Posterior vena cava (tissue), 2 donors: ENCODE measurements at regions not wholly inside any gene's neighbourhood (a gene's known extent, or its start where the extent isn't known, plus 50 kb on each side); places are given as distances from the start of the nearest gene placed in this dataset.
"Not testable (repeated sequence)": the region's sequence is repeated elsewhere in the genome, so short reads cannot be mapped to it uniquely, and the experiment has no call there.

Experiments used
- DNase-seq: peaks from one replicate; pipeline ENCODE4 v3.0.0-alpha.2; 2020; ENCODE audit warnings: low spot score
- intact Hi-C, 2 donors: fragments of 100-400 bp; cut with DNase I; formaldehyde crosslinking; loops; one replicate each; pipeline versions ENCODE4 v1.14.1 to v1.14.2; 2022 to 2023
- donor health status: DM: yes; HTN: yes; CAD: no.
- donor health status: DM: yes; HTN: yes; CAD: no.

DNA sequence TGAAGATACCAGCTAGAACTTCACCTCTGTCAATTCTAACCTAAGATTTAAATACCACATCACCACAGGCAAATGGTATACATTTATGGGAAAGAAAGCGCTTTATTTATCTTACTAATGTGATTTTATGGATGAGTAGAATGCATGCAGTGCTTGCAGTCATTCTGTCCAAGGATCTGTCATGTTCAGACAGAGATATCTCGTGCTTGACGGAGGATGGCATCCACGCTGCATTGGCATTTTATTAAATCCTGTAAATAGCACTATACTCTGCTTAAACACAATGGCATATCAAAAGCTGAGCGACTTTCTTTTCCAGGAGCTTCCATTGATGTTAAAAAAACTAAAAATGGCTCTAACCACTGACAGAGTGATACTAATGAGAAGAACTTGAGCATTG is 133.7 kb upstream of the CAV2 start:
- intact Hi-C loops: no loop called here
- no peak for DNase-seq

DNA sequence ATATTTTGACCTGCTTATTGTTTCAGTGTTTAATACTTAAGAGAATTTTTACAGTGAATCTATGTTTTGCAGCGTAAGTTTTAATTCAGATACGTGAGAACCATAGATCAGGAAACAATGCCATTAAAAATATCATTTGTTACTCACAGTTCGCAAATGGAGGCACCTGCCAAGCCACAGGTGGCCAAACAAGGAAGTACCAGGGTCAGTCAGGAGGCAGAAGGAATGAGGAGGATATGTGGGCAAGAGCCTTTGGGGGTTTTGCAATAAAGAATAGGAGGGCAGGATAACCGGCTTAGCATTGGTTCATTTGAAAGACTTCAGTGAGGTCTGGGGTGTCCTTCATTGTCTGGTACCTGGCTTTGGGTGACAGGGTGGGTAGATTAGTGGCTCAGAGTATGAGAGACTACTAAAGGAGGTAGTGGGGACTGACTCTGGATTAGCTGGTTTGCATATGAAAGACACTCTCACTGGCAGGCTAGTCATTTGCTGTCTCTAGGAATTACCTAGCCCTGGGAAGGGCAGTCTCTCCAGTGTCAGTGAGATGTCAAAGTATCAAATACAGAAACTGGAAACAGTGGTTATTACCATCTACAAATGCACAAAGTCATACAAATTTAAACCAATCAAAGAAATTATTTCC is 132.2 kb upstream of the CAV2 start:
- no peak for DNase-seq
- intact Hi-C loops: no loop called here

DNA sequence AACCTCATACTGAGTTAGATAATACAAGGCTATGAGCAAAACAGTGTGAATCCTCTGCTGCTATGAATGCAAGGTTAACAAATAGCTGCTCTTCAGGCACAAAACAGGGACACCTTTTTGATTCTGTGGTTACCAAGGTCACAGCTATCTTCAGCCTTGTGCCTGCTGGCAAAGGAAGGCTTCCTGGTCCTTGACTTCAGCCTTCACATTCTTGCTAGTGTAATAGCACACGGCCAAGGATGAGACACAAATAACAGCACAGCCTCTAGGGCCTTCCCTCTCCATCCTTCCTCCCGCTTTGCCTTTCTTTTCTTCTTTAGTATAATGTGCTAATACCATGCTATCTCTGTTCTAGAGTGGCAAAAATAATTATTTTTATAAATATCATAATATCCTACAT is 130.6 kb upstream of the CAV2 start:
- no peak for DNase-seq
- intact Hi-C loops: no loop called here

DNA sequence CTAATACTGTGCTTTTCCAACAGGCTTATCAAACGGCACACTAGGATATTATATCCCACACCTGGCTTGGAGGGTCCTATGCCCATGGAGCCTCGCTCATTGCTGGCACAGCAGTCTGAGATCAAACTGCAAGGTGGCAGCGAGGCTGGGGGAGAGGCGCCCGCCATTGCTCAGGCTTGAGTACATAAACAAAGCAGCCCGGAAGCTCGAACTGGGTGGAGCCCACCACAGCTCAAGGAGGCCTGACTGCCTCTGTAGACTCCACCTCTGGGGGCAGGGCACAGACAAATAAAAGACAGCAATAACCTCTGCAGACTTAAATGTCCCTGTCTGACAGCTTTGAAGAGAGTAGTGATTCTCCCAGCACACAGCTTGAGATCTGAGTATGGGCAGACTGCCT is 128.0 kb upstream of the CAV2 start:
- DNase-seq, intact Hi-C loops: not testable (repeated sequence)

DNA sequence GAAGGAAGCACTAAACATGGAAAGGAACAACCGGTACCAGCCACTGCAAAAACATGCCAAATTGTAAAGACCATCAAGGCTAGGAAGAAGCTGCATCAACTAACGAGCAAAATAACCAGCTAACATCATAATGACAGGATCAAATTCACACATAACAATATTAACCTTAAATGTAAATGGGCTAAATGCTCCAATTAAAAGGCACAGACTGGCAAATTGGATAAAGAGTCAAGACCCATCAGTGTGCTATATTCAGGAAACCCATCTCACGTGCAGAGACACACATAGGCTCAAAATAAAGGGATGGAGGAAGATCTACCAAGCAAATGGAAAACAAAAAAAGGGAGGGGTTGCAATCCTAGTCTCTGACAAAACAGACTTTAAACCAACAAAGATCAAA is 126.3 kb upstream of the CAV2 start:
- intact Hi-C loops, DNase-seq: not testable (repeated sequence)

DNA sequence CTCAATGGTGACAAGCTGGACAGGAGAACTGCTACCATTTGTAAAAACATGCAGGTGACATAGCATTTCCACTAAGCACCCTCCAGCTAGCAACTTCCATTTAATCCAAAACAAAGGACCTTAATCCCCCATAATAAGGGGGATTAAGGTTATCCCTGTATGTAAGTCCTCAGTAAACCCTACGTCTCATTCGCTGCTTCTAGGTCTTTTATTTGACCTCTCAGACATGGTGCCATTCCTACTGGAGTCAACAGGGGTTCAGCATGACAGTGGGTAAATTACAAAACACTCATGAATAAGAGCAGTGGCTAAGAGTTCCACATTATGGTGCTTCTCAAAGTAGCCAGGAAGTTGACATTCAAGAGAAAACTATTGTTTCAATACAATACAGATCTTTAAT is 121.8 kb upstream of the CAV2 start:
- no peak for DNase-seq
- intact Hi-C loops: no loop called here

DNA sequence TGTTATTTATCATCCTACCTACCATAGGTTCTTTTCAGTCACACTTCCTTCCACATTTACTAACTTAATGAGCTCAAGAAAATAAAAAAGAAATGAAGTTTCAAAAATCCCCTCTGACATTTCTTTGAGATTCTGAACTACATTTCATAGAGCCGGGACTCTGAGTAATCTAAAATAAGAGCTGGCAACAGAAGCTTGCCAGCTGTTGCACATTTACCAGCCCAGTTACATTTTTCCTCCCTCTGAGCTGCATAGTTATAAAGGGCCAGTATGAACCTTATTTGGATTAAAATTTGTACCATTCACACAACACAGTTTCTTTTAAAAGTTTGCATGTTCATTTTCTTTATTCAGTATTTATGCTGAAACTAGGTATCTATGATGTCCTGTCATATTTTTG is 119.5 kb upstream of the CAV2 start:
- no peak for DNase-seq
- intact Hi-C loops: no loop called here

DNA sequence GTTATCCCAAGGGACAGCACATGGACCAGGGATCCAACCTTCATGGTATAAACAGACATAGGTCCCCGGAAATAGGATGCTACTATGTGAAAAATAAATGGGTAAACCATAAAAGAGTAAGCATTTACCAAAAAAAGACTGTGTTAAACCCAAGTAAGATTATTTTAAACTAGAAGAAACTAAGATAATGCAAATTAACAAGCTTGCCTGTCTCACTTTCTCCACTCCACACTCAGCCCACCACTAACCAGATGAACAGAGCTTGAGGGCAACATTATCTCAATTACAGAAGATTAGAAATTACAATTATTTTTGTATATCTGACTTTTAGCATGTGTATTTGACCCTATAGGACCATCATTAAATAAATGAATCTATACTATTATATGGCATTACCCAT is 117.2 kb upstream of the CAV2 start:
- intact Hi-C loops: no loop called here
- no peak for DNase-seq

DNA sequence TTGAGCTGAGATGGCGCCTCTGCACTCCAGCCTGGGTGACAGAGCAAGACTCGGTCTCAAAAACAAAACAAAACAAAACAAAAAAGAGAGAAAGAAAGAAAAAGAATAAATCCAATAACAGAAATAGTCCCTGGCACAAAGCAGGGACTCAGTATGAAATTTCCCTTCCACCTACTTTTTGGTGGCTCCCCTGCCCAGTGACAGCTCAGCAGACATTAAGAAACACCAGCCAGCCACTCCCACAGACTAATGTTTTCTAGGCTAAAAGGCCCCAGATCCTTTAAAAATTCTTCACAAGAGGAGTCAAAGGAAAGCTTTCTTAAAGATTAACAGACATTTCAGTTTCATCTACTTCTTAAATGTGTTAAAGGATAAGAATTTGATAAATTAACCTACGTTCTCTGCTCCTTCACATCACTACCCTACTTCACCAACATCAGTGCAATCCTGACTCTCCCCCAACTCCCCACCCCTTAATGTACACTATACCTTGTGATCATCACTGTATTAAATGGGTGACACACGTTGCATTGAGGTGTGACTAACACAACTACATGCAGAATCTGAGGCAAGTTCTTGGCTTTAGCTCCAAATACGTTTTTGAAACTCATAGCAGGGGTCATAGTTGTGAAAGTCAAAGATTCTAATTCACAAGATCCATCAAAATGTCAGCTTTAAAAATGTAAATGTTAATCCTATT is 114.5 kb upstream of the CAV2 start:
- no peak for DNase-seq
- intact Hi-C loops: no loop called here

DNA sequence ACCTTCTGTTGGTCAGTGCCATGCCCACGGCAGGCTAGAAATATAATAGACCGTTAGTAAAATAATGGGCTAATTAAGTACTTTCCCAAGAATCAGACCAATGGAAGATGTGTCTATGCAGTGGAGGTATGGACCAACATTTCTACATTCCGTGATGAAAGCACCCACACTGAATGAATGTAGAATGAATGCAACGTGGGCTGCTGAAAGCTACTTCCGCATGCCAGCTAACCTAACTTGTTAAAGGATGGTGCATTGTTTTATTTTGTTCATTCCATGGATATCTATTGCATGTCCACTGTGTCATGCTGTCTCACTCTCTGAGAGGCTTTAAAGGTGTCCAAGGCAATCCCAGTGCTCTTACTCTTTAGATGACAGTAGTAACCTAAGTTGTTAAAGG is 112.9 kb upstream of the CAV2 start:
- intact Hi-C loops: no loop called here
- no peak for DNase-seq

DNA sequence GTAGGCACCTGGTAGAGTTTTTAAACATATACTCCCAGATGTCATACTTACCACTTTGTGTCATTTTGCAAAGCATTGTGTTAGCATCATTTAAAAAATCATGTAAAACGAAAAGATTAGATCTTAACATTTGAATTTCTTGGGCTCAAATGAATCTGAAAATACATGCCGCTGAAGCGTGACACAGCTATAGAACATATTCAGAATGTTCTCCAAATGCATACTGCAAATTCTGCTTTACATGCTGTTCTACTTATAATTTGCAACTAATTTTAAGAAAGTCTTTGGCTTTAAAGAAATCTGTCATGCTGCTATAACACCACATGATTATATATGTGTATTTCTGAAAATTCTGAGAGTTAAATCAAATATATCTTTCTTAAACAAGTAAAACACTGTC is 109.2 kb upstream of the CAV2 start:
- DNase-seq: no peak
- intact Hi-C loops: no loop called here

DNA sequence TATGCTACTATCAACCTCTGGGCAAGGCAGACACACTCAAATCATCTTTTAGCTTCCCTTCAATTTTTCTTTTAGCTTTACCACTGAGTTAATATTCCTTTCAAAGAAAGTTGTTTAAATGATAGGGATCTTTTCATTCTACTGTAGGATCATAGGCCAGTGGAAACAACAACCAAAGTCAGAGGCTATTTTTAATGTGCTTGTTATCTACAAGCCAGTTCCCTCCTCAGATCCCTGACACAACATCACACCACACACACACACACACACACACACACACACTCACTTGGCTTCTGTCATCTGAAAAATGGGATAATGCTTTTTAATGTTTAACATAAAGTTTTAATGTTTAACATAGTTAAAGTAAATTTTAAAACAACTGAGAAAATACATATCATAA is 106.7 kb upstream of the CAV2 start:
- intact Hi-C loops: no loop called here
- no peak for DNase-seq

DNA sequence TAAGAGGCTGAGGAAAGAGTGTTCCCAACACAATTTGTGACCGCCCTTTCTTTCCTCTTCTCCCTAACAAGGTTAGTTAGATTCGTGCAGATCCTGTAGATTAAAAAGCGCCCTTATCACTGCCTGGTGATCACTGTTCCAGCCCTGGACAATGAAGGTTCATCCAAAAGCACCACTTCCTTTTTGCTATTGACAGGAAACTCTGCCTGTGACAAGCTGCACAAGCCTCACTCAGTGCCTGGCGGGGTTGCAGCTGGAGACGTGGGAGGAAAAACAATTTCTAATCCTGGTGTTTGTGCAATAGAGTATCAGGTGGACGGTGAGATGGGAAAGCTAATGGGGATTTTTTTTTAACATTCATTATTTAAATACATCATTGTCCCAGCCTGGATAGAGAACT is 105.9 kb upstream of the CAV2 start:
- DNase-seq: no peak
- intact Hi-C loops: no loop called here

DNA sequence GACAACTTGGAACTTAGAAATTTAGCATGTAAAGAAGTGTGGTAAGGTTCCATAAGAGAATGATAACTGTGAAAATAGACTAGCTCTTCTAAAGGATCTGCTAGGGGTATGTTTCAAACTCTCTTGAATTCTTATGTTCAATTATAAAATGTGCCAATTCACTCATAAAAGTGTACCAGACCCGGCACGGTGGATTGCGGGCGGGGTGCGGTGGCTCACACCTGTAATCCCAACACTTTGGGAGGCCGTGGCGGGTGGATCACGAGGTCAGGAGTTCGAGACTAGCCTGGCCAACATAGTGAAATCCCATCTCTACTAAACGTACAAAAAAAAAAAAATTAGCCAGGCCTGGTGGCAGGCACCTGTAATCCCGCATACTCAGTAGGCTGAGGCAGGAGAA is 105.4 kb upstream of the CAV2 start:
- intact Hi-C loops: no loop called here
- DNase-seq: no peak

DNA sequence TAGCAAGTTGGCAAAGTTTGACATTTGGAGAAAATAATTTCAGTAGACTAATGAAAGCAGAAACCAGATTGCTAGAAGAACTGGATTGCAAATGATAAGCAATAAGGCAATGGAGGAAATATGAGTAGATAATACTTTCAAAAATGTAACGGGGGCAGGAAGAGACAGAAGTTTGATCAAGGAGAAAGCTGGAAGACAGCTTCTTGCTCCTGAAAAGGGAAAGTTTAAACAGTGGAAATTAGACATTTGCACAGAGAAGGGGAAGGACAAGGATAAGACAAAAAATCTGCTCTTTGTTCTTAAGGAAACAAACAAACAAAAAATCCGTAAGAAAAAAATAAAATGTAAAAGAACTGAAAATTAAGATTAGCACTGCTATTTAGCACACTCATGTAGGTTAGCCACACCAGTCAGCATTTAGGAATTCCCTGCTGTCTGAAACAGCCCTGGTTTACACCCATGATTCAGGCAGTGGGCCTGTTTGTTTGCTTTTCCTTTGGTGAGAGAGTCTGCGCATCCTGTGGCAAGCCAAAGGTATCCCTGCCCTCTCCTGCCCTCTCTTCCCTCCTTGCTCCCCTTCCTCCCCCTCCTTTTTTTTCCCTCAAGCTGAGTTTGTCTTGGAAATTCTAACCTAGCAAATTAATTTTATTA is 104.3 kb upstream of the CAV2 start:
- intact Hi-C loops: loop anchor here in 1 of 2 donors (1.0 to 5.0 kb wide), 2 partner anchors 38 to 67 kb away; no protein-coding TSS in a partner anchor
- DNase-seq: no peak

DNA sequence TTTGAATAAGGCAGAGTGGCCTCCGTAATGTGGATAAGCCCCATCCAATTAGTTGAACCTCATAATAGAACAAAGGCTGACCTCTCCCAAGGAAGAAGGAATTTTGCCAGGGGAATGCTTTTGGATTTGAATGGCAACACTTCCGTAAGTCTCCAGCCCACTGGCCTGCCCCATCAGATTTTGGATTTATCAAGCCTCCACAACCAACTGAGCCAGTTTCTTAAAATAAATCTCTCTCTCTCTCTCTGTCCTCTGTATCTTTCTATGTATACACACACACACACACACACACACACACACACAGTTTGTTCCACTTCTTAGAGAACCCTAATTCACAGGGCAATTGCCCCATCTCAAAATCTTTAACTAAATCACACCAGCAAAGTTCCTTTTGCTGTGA is 100.9 kb upstream of the CAV2 start:
- no peak for DNase-seq
- intact Hi-C loops: loop anchor here in 1 of 2 donors (5.0 kb wide), 1 partner anchor 41 kb away; no protein-coding TSS in a partner anchor

DNA sequence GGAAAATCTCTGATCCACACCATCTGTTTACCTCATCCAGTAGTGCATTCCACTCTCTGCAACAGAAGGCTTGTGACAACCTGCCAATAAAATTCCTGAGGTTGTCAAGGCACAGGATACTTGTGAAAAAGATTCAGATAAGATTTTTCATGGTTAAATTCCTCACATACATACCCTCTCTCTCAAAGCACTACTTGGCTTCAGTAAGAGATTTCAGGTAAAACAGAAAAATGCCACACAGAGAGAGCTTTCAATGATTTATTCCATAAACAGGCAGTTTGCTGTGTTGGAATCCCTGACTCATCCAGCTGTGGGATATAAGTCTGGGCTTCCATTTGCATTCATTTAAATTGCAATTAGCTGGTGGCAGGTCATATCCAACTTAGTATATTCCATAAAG is 99.7 kb upstream of the CAV2 start:
- intact Hi-C loops: loop anchor here in 1 of 2 donors (5.0 kb wide), 1 partner anchor 43 kb away; no protein-coding TSS in a partner anchor
- no peak for DNase-seq

DNA sequence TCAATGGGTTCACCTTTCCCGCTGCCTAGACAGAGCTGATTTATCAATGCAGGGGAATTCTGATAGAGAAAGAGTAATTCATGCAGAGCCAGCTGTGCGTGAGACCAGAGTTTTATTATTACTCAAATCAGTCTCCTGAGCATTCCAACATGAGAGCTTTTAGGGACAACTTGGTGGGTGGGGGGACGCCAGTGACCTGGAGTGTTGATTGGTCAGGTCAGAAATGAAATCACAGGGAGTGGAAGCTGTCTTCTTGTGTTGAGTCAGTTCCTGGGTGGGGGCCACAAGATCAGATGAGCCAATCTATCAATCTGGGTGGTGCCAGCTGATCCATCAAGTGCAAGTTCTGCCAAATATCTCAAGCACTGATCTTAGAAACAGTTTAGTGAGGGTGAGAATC is 99.0 kb upstream of the CAV2 start:
- intact Hi-C loops: no loop called here
- no peak for DNase-seq

DNA sequence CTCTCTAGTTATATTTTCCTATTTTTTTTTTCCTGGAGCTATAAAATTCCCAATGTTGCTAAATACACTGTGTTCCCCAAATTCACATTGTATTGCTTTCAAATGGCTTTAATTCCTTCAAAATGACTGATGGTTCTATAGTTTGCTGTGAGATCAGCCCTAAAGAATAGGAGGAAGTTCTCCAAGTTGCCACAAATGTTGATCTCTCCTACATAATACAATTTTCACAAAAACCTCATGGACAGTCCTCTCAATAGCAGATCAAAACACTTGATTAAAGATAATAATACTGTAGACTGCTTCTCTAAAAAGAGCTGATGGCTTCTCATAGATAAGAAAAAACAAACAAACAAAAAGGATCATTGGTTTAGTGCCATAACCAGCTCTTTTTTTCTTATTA is 97.8 kb upstream of the CAV2 start:
- intact Hi-C loops: no loop called here
- no peak for DNase-seq

DNA sequence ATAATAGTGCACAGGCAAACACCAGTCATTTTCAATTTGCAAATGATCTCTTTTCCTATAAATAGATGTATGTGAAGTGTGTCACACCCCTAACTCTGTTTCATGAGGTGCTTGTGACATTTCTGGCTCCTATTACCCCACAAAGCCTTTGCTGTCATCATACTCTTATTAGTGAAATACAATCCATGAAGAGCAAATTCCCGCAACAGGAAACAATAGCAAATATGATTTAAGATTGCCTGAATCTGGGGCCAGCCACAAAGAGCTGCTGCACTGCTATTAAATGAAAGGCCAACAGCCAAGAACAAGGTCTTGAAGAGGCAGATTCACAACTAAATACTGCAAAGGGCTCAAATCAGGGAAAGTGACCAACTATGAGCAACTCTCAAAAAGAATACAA is 96.3 kb upstream of the CAV2 start:
- DNase-seq: no peak
- intact Hi-C loops: no loop called here

DNA sequence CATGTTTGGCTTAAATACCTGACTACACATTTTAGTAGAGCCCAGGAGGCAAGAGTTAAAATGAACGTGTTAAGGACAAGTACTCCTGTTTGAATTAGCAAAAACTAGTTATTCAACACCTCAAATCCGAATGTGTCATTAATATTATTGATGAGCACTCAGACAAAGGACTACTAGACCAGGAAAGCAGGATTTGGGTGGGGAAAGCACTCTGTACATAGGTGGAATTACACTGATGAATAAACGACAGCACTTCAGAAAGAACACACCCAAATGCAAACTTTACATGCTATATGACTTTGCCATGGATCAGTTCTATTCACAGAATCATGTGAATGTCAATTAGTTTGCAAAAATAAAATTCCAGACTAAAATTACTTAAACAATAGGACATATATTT is 95.1 kb upstream of the CAV2 start:
- DNase-seq: no peak
- intact Hi-C loops: no loop called here
